ENCODE measurements at regions not wholly inside any gene's neighbourhood (a gene's known extent, or its start where the extent isn't known, plus 50 kb on each side); places are given as distances from the start of the nearest gene placed in this dataset.
"Not testable (repeated sequence)": the region's sequence is repeated elsewhere in the genome, so short reads cannot be mapped to it uniquely, and the experiment has no call there.

- no peak overlapping the region for H3K4me3 ChIP-seq (replicated peaks; ENCODE audit: insufficient read depth, low read length)
- TF ChIP-seq CTCF (IDR thresholded peaks at IDR 0.05; ENCODE audit: insufficient read depth, low read length) (no peak), POLR2AphosphoS5 (IDR thresholded peaks at IDR 0.05; ENCODE audit: low read depth) (no peak), SPI1 (IDR thresholded peaks at IDR 0.05; ENCODE audit: borderline replicate concordance, low read depth) (no peak), GABPA (IDR thresholded peaks at IDR 0.05; ENCODE audit: low read depth) (no peak)
- TF ChIP-seq, protein P1, sequence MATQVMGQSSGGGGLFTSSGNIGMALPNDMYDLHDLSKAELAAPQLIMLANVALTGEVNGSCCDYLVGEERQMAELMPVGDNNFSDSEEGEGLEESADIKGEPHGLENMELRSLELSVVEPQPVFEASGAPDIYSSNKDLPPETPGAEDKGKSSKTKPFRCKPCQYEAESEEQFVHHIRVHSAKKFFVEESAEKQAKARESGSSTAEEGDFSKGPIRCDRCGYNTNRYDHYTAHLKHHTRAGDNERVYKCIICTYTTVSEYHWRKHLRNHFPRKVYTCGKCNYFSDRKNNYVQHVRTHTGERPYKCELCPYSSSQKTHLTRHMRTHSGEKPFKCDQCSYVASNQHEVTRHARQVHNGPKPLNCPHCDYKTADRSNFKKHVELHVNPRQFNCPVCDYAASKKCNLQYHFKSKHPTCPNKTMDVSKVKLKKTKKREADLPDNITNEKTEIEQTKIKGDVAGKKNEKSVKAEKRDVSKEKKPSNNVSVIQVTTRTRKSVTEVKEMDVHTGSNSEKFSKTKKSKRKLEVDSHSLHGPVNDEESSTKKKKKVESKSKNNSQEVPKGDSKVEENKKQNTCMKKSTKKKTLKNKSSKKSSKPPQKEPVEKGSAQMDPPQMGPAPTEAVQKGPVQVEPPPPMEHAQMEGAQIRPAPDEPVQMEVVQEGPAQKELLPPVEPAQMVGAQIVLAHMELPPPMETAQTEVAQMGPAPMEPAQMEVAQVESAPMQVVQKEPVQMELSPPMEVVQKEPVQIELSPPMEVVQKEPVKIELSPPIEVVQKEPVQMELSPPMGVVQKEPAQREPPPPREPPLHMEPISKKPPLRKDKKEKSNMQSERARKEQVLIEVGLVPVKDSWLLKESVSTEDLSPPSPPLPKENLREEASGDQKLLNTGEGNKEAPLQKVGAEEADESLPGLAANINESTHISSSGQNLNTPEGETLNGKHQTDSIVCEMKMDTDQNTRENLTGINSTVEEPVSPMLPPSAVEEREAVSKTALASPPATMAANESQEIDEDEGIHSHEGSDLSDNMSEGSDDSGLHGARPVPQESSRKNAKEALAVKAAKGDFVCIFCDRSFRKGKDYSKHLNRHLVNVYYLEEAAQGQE (IDR thresholded peaks at IDR 0.05; ENCODE audit: insufficient replicate concordance, low read depth), result no peak
- no peaks in the 10 kb centered on the region for H3K27me3 ChIP-seq (ENCODE audit: insufficient read depth, poor library complexity, severe bottlenecking)
- H3K27ac ChIP-seq (replicated peaks), result no peak overlapping the region
- DNase-seq (ENCODE audit: low read depth in 1 of 2, low spot score in 1 of 2), result no peak
Measured at GRCh38 chr9:40925149-40925548, 203.3 kb downstream of the FOXD4L6 start.

DNA sequence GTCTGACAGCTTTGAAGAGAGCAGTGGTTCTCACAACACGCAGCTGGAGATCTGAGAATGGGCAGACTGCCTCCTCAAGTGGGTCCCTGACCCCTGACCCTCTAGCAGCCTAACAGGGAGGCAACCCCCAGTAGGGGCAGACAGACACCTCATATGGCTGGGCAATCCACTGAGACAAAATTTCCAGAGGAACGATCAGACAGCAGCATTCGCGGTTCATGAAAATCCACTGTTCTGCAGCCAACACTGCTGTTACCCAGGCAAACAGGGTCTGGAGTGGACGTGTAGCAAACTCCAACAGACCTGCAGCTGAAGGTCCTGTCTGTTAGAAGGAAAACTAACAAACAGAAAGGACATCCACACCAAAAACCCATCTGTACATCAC lies 212.1 kb downstream of the FOXD4L6 start:
- H3K4me3 ChIP-seq (replicated peaks; ENCODE audit: insufficient read depth, low read length); DNase-seq (ENCODE audit: low read depth in 1 of 2, low spot score in 1 of 2); H3K27ac ChIP-seq (replicated peaks); H3K27me3 ChIP-seq (ENCODE audit: insufficient read depth, poor library complexity, severe bottlenecking): not testable (repeated sequence)

DNA sequence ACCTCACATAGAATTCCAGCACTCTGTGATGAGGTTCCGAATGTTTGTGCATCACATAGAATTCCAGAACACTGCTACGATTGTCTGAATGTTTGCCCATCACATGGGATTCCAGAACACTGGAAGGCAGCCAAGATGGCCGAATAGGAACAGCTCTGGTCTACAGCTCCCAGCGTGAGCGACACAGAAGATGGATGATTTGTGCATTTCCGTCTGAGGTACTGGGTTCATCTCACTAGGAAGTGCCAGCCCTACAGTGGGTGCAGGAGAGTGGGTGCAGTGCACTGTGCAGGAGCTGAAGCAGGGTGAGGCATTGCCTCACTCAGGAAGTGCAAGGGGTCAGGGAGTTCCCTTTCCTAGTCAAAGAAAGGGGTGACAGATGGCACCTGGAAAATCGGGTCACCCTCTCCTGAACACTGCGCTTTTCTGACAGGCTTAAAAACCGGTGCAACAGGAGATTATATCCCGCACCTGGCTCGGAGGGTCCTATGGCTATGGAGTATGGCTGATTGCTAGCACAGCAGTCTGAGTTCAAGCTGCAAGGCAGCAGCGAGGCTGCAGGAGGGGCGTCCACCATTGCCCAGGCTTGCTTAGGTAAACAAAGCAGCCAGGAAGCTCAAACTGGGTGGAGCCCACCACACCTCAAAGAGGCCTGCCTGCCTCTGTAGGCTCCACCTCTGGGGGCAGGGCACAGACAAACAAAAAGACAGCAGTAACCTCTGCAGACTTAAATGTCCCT lies 212.7 kb downstream of the FOXD4L6 start:
- not testable (repeated sequence) for H3K4me3 ChIP-seq (replicated peaks; ENCODE audit: insufficient read depth, low read length); H3K27ac ChIP-seq (replicated peaks); H3K27me3 ChIP-seq (ENCODE audit: insufficient read depth, poor library complexity, severe bottlenecking); DNase-seq (ENCODE audit: low read depth in 1 of 2, low spot score in 1 of 2)

DNA sequence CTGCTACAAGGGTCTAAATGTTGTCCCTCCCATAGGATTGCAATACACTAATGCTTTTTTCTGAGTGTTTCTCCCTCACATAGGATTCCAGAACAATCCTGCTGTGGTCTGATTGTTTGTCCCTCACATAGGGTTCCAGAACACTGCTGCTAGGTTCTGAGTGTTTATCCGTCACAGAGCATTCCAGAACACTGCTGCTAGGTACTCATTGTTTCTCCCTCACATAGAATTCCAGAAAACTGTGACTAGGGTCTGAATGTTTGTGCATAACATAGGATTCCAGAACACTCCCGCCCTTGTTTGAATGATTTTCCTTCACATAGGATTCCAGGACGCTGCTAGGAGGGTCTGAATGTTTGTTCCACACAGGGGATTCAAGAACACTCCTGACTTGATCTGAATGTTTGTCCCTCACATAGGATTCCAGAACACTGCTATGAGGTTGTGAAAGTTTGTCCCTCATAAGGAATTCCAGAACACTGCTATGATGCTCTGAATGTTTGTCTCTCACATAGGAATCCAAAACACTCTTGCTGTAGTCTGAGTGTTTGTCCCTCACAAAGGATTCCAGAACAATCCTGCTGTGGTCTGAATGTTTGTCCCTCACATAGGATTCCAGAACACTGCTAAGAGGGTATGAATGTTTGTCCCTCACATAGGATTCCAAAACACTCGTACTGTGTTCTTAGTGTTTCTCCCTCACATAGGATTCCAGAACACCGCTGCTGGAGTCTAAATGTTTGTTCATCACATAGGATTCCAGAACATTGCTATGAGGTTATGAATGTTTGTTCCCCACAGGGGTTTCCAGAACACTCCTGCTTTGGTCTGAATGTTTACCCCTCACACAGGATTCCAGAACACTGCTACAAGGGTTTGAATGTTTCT lies 213.5 kb downstream of the FOXD4L6 start:
- H3K27me3 ChIP-seq (ENCODE audit: insufficient read depth, poor library complexity, severe bottlenecking), result no peaks in the 10 kb centered on the region
- TF ChIP-seq GABPA (IDR thresholded peaks at IDR 0.05; ENCODE audit: low read depth) (no peak), POLR2AphosphoS5 (IDR thresholded peaks at IDR 0.05; ENCODE audit: low read depth) (no peak), CTCF (IDR thresholded peaks at IDR 0.05; ENCODE audit: insufficient read depth, low read length) (no peak), SPI1 (IDR thresholded peaks at IDR 0.05; ENCODE audit: borderline replicate concordance, low read depth) (no peak)
- TF ChIP-seq, protein P1 (IDR thresholded peaks at IDR 0.05; ENCODE audit: insufficient replicate concordance, low read depth), result no peak
- DNase-seq (ENCODE audit: low read depth in 1 of 2, low spot score in 1 of 2), result no peak
- H3K27ac ChIP-seq (replicated peaks), result no peak overlapping the region
- no peak overlapping the region for H3K4me3 ChIP-seq (replicated peaks; ENCODE audit: insufficient read depth, low read length)
